GM12872 (cell line): ENCODE measurements at regions not wholly inside any gene's neighbourhood (a gene's known extent, or its start where the extent isn't known, plus 50 kb on each side); places are given as distances from the start of the nearest gene placed in this dataset.

Experiments
- TF ChIP-seq, protein P1 (sequence below): IDR thresholded peaks from 3 replicates; pipeline ENCODE4 v1.5.1; 2011; ENCODE audit warnings: low read depth, mild to moderate bottlenecking, low read length, moderate library complexity; ENCODE audit not compliant: insufficient read depth

DNA sequence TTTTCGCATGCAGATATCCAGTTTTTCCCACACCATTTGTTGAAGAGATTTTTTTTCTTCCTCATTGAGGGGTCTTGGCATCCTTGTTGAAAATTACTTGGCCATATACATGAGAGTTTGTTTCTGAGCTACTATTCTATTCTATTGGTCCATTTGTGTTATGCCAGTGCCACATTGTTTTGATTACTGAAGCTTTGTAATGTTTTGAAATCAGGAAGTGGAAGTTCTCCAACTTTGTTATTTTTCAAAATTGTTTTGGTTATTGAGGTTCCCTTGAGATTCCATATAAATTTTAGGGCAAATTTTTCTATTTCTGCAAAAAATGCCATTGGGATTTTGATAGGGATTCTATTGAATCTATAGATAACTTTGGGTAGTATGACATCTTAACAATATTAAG is 130.3 kb upstream of the PFN2 start:
- TF ChIP-seq, protein P1, sequence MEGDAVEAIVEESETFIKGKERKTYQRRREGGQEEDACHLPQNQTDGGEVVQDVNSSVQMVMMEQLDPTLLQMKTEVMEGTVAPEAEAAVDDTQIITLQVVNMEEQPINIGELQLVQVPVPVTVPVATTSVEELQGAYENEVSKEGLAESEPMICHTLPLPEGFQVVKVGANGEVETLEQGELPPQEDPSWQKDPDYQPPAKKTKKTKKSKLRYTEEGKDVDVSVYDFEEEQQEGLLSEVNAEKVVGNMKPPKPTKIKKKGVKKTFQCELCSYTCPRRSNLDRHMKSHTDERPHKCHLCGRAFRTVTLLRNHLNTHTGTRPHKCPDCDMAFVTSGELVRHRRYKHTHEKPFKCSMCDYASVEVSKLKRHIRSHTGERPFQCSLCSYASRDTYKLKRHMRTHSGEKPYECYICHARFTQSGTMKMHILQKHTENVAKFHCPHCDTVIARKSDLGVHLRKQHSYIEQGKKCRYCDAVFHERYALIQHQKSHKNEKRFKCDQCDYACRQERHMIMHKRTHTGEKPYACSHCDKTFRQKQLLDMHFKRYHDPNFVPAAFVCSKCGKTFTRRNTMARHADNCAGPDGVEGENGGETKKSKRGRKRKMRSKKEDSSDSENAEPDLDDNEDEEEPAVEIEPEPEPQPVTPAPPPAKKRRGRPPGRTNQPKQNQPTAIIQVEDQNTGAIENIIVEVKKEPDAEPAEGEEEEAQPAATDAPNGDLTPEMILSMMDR, result no peak

DNA sequence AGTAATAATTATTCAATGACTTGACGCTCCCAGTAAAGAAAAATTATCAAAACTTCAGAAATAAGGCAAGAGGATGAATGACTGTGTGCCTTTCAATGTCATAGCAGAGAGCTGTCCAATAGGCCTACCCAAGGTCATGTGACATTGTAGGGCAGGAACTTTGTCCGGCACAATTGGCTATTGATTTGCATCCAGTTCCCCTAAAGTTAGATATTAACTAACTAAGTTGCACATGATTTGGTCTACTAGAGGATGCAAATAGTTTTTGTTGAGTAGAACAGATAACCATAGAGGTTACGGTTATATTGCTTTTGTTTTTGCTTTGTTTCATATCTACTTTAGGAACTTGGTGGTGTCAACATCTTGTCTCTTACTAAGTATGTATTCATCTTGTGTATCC is 127.9 kb upstream of the PFN2 start:
- TF ChIP-seq, protein P1, result no peak

DNA sequence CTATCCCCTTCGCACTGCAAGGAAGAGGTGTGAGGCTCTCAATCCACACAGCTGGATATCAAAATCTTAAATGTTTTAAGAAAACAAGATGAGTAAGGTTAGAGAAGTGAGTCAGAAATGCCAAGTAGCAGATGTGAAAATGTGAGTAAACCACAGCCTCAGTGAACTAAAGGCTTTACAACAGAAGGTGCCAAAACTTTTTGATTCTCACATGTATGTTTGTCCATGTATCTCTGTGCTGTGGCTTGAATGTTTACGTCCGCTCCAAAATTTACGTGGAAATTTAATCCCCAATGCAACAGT is 126.8 kb upstream of the PFN2 start:
- TF ChIP-seq, protein P1, result no peak

DNA sequence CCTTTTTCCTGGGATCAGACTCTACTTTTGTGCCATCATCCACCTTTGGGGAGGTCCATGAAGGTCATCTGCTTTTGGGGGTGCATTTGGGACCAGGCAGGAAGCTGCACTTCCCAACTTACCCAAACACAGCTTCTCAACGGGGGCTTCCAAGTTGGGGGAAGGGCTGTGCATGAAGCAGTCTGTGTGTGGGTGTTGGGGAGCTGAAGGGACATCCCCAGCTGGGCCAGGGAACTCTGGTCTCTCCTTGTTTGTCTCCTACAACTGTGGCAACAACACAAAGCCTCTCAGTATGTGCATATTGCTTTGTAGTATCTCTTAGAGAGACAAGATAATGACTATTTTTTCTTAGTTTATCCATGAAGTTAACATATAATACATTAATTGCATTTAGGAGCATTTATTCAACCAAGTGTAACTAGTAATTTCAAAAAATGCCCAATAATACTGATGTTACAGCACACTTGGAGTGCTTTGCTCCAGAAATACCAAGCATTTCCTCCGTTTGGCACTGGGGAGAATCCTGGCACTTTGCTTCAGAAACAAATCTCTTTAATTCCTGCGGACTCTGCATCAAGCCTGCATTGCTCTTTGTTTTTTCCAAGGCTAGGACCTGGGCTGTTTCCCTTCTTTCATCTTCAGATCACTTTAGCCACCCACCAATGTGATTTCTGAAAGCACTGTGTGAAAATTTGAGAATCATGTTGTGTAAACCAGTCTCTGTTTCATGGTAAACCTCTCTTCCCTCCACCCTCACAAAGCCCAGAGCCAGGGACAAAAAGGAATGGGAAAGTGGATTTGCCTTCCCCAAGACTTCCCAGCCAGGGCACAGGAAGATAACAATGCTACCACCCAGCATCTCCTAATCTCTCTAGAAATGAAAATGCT is 126.2 kb upstream of the PFN2 start:
- TF ChIP-seq, protein P1, result no peak

DNA sequence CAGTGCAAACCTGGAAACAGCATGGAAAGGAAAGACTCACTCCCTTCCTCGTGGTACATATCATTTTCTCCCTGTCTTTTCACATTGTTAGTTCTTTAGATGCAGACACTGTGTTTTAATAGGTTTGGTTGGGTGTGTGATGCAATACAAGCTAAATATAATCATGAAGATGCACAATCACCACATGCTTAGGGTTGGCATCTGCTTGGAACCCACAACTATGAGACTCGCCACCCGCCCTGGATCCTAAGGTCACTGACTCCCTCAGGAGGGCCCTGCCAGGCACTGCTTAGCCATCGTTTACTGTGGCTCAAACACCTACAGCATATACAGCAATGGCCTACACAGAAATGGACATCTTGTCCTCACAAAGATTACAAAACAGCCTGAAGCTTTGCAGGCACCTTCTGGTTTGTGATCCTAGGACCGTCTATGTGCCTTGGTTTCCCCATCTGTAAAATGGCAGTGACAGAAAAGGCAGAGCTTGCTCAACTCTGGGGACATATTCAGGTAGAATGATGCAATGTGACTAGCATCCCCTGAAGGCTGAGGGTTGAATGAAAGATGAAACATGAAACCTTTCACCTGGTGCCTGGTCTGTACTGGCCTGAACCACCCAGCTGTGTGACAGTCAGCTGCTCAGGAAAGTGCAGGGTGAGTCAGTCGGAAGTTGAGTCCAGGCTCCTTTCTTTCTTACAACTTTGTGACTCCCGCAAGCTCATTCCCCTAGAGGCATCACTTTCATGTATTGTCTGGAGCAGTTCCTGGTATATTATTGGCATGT is 123.6 kb upstream of the PFN2 start:
- TF ChIP-seq, protein P1, result no peak

DNA sequence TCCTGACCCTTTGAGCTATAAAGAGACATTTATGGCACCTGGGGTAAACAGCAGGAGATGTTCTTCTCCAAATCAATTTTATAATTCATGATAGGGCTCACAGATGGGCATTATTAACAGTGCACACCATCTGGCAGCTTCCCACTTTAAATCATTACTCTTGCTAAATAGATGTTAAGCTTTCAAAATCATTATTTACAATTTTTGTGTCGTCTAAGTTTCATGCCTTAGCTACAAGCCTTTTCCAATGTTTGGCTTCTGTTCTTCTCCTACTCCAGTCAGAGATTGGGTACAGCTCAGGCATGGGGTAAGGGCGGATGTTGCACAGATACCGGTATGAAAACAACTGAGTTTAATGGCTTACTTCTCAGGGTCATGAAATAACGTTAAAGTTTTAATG is 120.9 kb upstream of the PFN2 start:
- TF ChIP-seq, protein P1, result no peak

DNA sequence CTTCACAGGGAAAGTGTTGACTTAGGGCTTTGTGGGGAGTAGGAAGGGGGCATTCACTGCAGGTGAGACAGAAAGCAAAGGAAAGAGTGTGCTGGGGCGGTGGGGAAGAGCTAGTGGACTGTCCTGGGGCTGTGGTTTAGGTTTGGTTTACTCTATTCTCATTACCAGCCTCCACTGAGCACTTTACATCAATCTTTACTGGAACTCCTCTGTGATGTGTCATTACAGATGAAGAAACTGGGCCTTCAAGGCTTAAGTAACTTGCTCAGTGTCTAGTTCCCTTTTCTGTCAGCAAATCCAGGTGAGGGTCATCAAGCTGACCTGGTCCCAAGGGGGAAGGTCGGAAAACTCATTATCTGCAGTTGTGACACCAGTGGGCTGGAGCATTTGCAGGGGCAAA is 120.2 kb upstream of the PFN2 start:
- TF ChIP-seq, protein P1, result no peak
